ENCODE measurements at regions not wholly inside any gene's neighbourhood (a gene's known extent, or its start where the extent isn't known, plus 50 kb on each side); places are given as distances from the start of the nearest gene placed in this dataset.

GRCh38 chr2:378364-378763 is 90.5 kb upstream of the ALKAL2 start:
- TF ChIP-seq CTCF (conservative IDR thresholded peaks at IDR 0.05 in 1 of 2, IDR thresholded peaks at IDR 0.05 in 1 of 2; ENCODE audit: low read depth in 1 of 2, low read length in 2 of 2) (no peak), EZH2 (IDR thresholded peaks at IDR 0.05; ENCODE audit: low read length, missing control alignments) (no peak)
- H3K9me3 ChIP-seq (ENCODE audit: control insufficient read depth, insufficient read depth, low read depth, low read length), result no peaks in the 10 kb centered on the region
- DNase-seq (ENCODE audit: low read depth in 2 of 2), result no peak

GRCh38 chr2:377414-377813 is 89.5 kb upstream of the ALKAL2 start:
- no peak overlapping the region for H3K4me3 ChIP-seq (replicated peaks in 1 of 4; ENCODE audit: control extremely low read depth in 1 of 4, insufficient read depth in 1 of 4, low read depth in 3 of 4, low read length in 4 of 4)
- TF ChIP-seq CTCF (conservative IDR thresholded peaks at IDR 0.05 in 1 of 2, IDR thresholded peaks at IDR 0.05 in 1 of 2; ENCODE audit: low read depth in 1 of 2, low read length in 2 of 2), result no peak
- H3K4me2 ChIP-seq (ENCODE audit: extremely low read depth, insufficient read depth, low read length), result no peak overlapping the region
- no peaks in the 10 kb centered on the region for H3K4me1 ChIP-seq (ENCODE audit: control insufficient read depth, extremely low read depth, insufficient read depth, low read length)
- H3K27me3 ChIP-seq (ENCODE audit: control insufficient read depth, insufficient read depth, low read length), result no peaks in the 10 kb centered on the region
- no peaks in the 10 kb centered on the region for H3K9me3 ChIP-seq (ENCODE audit: control insufficient read depth, insufficient read depth, low read depth, low read length)
- H3K79me2 ChIP-seq (ENCODE audit: control insufficient read depth, insufficient read depth, low read length), result no peaks in the 10 kb centered on the region
- H4K20me1 ChIP-seq (ENCODE audit: control insufficient read depth, extremely low read depth, insufficient read depth, low read length), result no peaks in the 10 kb centered on the region
- H3K9ac ChIP-seq (ENCODE audit: insufficient read depth, low read length), result no peak overlapping the region
- DNase-seq (ENCODE audit: low read depth in 2 of 2), result no peak
- H3K36me3 ChIP-seq (ENCODE audit: control insufficient read depth, insufficient read depth, low read length), result no peaks in the 10 kb centered on the region
- H3K27ac ChIP-seq (ENCODE audit: insufficient read depth, low read length), result no peak overlapping the region
- no peak overlapping the region for H2AFZ ChIP-seq (ENCODE audit: low read length)

More at GRCh38 chr2:378364-378763, 90.5 kb upstream of the ALKAL2 start:
- no peaks in the 10 kb centered on the region for H3K36me3 ChIP-seq (ENCODE audit: control insufficient read depth, insufficient read depth, low read length)
- H3K27ac ChIP-seq (ENCODE audit: insufficient read depth, low read length), result no peak overlapping the region
- no peaks in the 10 kb centered on the region for H4K20me1 ChIP-seq (ENCODE audit: control insufficient read depth, extremely low read depth, insufficient read depth, low read length)
- H2AFZ ChIP-seq (ENCODE audit: low read length), result no peak overlapping the region
- H3K9ac ChIP-seq (ENCODE audit: insufficient read depth, low read length), result no peak overlapping the region
- no peaks in the 10 kb centered on the region for H3K4me1 ChIP-seq (ENCODE audit: control insufficient read depth, extremely low read depth, insufficient read depth, low read length)
- H3K27me3 ChIP-seq (ENCODE audit: control insufficient read depth, insufficient read depth, low read length), result no peaks in the 10 kb centered on the region
- H3K4me2 ChIP-seq (ENCODE audit: extremely low read depth, insufficient read depth, low read length), result no peak overlapping the region
- H3K79me2 ChIP-seq (ENCODE audit: control insufficient read depth, insufficient read depth, low read length), result no peaks in the 10 kb centered on the region
- H3K4me3 ChIP-seq (replicated peaks in 1 of 4; ENCODE audit: control extremely low read depth in 1 of 4, insufficient read depth in 1 of 4, low read depth in 3 of 4, low read length in 4 of 4), result no peak overlapping the region

- Histone ChIP-seq H4K20me1 (ENCODE audit: control insufficient read depth, extremely low read depth, insufficient read depth, low read length) (no peaks in the 10 kb centered on the region), H3K9me3 (ENCODE audit: control insufficient read depth, insufficient read depth, low read depth, low read length) (no peaks in the 10 kb centered on the region), H3K4me2 (ENCODE audit: extremely low read depth, insufficient read depth, low read length) (no peak overlapping the region), H3K79me2 (ENCODE audit: control insufficient read depth, insufficient read depth, low read length) (no peaks in the 10 kb centered on the region), H3K36me3 (ENCODE audit: control insufficient read depth, insufficient read depth, low read length) (no peaks in the 10 kb centered on the region), H3K27ac (ENCODE audit: insufficient read depth, low read length) (no peak overlapping the region), H3K4me3 (replicated peaks in 1 of 4; ENCODE audit: control extremely low read depth in 1 of 4, insufficient read depth in 1 of 4, low read depth in 3 of 4, low read length in 4 of 4) (no peak overlapping the region), H2AFZ (ENCODE audit: low read length) (no peak overlapping the region), H3K27me3 (ENCODE audit: control insufficient read depth, insufficient read depth, low read length) (no peaks in the 10 kb centered on the region), H3K4me1 (ENCODE audit: control insufficient read depth, extremely low read depth, insufficient read depth, low read length) (no peaks in the 10 kb centered on the region), H3K9ac (ENCODE audit: insufficient read depth, low read length) (no peak overlapping the region)
- DNase-seq (ENCODE audit: low read depth in 2 of 2), result no peak
- TF ChIP-seq EZH2 (IDR thresholded peaks at IDR 0.05; ENCODE audit: low read length, missing control alignments) (no peak), CTCF (conservative IDR thresholded peaks at IDR 0.05 in 1 of 2, IDR thresholded peaks at IDR 0.05 in 1 of 2; ENCODE audit: low read depth in 1 of 2, low read length in 2 of 2) (no peak)
Measured at GRCh38 chr2:375956-376307, 88.0 kb upstream of the ALKAL2 start.
